ENCODE measurements at regions not wholly inside any gene's neighbourhood (a gene's known extent, or its start where the extent isn't known, plus 50 kb on each side); places are given as distances from the start of the nearest gene placed in this dataset.

DNA sequence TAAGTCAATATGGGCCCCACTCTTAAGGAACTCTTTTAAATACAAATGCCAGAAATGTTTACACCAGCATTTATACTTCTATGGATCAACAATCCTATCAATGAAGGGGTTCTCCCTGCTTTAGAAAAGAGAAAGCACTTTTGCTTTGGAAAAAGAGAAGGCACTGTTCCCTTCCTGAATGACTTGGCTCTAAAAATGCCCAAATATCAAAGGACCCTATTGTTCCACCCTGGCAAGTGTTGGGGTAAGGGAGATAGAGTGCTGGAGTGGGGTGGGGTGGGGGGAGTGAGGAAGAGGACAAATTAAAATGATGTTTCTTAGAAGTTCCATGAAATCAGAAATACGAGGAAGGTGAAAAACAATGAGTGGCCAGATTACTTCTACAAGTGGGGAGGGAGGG is 131.6 kb upstream of the GRIN2B start:
- H3K36me3 Mint-ChIP-seq (ENCODE audit: low read depth) = no peaks in the 10 kb centered on the region
- no peak overlapping the region for H3K4me3 Mint-ChIP-seq
- no peaks in the 10 kb centered on the region for H3K27me3 Mint-ChIP-seq (ENCODE audit: insufficient read depth)
- H3K27ac Mint-ChIP-seq = no peak overlapping the region
- TF ChIP-seq, protein P1, sequence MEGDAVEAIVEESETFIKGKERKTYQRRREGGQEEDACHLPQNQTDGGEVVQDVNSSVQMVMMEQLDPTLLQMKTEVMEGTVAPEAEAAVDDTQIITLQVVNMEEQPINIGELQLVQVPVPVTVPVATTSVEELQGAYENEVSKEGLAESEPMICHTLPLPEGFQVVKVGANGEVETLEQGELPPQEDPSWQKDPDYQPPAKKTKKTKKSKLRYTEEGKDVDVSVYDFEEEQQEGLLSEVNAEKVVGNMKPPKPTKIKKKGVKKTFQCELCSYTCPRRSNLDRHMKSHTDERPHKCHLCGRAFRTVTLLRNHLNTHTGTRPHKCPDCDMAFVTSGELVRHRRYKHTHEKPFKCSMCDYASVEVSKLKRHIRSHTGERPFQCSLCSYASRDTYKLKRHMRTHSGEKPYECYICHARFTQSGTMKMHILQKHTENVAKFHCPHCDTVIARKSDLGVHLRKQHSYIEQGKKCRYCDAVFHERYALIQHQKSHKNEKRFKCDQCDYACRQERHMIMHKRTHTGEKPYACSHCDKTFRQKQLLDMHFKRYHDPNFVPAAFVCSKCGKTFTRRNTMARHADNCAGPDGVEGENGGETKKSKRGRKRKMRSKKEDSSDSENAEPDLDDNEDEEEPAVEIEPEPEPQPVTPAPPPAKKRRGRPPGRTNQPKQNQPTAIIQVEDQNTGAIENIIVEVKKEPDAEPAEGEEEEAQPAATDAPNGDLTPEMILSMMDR (IDR thresholded peaks at IDR 0.05) = no peak
- H3K9me3 Mint-ChIP-seq = peaks cover 31% of the 10 kb centered on the region
- no peak for DNase-seq
- no peaks in the 10 kb centered on the region for H3K4me1 Mint-ChIP-seq (ENCODE audit: low read depth)

DNA sequence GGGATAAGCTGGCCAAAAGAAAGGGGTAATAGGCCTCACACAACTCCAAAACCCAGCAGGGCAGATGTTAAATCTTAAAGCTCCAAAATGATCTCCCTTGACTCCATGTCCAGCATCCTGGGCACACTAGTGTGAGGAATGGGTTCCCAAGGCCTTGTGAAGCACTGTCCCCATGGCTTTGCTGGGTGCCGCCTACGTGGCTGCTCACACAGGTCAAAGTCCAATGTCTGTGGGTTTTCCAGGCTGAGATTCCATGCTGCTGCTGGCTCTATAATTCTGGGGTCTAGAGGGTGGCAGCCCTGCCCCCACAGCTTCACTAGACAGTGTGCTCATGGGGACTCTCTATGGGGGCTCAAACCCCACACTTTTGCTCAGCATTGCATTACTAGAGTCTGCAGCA is 145.3 kb upstream of the GRIN2B start:
- TF ChIP-seq, protein P1 (IDR thresholded peaks at IDR 0.05) = no peak
- H3K27me3 Mint-ChIP-seq (ENCODE audit: insufficient read depth) = no peaks in the 10 kb centered on the region
- H3K4me1 Mint-ChIP-seq (ENCODE audit: low read depth) = no peaks in the 10 kb centered on the region
- H3K27ac Mint-ChIP-seq = no peak overlapping the region
- no peak for DNase-seq
- H3K36me3 Mint-ChIP-seq (ENCODE audit: low read depth) = no peaks in the 10 kb centered on the region
- peaks cover 34% of the 10 kb centered on the region for H3K9me3 Mint-ChIP-seq
- no peak overlapping the region for H3K4me3 Mint-ChIP-seq

DNA sequence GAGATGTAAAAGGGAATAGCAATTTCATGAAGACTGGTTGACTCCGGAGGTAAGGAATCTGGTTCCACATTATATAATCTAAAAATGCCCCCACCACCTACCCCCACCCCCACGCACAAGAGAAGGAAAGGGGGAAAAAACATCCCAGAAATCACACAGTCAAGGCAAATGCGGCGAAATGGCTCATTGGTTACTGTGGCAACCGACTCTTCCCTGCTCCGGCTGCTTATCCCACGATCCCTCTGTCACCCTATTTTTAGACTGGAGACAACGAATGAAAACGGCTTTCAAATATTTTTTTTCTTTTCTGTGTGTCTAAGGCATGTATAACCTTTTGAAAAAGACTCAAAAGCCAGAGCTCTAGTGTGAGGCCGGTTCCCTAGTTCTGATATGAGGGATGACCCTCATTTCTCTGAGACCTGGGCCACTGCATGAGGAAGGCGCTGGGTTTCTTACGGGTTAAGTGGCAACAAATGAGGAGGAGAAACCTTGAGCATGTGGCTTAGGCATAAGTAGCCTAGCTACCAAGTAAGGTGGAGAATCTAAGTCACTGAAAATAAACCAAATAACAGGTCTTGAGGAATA is 148.3 kb upstream of the GRIN2B start:
- Mint-ChIP-seq H3K9me3 (peaks cover 33% of the 10 kb centered on the region), H3K27me3 (ENCODE audit: insufficient read depth) (no peaks in the 10 kb centered on the region), H3K4me3 (no peak overlapping the region), H3K27ac (no peak overlapping the region), H3K4me1 (ENCODE audit: low read depth) (no peaks in the 10 kb centered on the region), H3K36me3 (ENCODE audit: low read depth) (no peaks in the 10 kb centered on the region)
- TF ChIP-seq, protein P1 (IDR thresholded peaks at IDR 0.05) = no peak
- DNase-seq = no peak

DNA sequence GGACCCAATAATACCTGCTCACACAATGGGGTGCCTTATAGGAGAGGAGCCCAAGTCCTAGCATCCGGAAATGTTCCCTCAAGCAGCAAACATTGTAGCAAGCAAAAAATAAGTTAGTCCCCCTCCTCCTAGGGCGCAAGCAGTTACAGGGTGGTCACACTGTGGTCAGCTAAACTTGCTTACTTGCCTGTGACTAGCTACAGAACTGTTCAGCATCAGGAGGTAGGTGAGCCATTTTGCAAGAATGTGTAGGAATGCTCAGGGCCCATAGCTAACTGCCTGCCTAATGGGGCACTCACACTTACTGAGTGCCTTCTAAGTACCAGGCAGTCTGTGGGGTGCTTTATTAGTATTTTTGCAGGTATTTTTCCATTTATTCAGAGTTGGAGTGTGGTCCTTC is 154.6 kb upstream of the GRIN2B start:
- H3K36me3 Mint-ChIP-seq (ENCODE audit: low read depth) = no peaks in the 10 kb centered on the region
- no peak overlapping the region for H3K27ac Mint-ChIP-seq
- no peaks in the 10 kb centered on the region for H3K9me3 Mint-ChIP-seq
- no peak for DNase-seq
- no peaks in the 10 kb centered on the region for H3K27me3 Mint-ChIP-seq (ENCODE audit: insufficient read depth)
- H3K4me1 Mint-ChIP-seq (ENCODE audit: low read depth) = no peaks in the 10 kb centered on the region
- no peak overlapping the region for H3K4me3 Mint-ChIP-seq
- TF ChIP-seq, protein P1 (IDR thresholded peaks at IDR 0.05) = no peak

DNA sequence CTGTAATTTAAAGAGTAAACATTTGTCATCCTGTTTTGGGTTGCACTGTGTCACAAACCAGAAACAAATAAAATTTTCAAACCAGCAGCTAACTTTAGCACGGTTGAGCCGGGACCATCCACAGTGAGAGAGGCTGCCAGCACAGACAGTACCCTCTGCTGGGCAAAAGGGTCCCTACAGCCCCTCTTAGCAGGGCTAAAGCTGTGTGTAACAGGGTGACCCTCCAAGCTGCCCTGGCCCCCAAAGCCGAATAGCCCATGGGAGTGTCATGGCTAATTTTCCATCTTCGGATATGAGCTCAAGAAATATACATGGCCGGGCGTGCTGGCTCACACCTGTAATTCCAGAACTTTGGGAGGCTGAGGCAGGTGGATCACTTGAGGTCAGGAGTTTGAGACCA is 157.1 kb upstream of the GRIN2B start:
- no peaks in the 10 kb centered on the region for H3K27me3 Mint-ChIP-seq (ENCODE audit: insufficient read depth)
- peaks cover 1% of the 10 kb centered on the region; the same call in 1 of the 2 replicates for H3K9me3 Mint-ChIP-seq
- H3K36me3 Mint-ChIP-seq (ENCODE audit: low read depth) = no peaks in the 10 kb centered on the region
- H3K27ac Mint-ChIP-seq = no peak overlapping the region
- H3K4me1 Mint-ChIP-seq (ENCODE audit: low read depth) = no peaks in the 10 kb centered on the region
- TF ChIP-seq, protein P1 (IDR thresholded peaks at IDR 0.05) = no peak
- DNase-seq = no peak
- H3K4me3 Mint-ChIP-seq = no peak overlapping the region

Data from HFFc6 (cell line).